Heart left ventricle (tissue), 16 donors: ENCODE measurements at regions not wholly inside any gene's neighbourhood (a gene's known extent, or its start where the extent isn't known, plus 50 kb on each side); places are given as distances from the start of the nearest gene placed in this dataset.

ENCODE experiments used
- ATAC-seq, 4 donors: fragments of 200-7000 bp; cut with Tn5 transposase; one replicate each; pipeline ENCODE4 v1.9.1; 2020 to 2022; ENCODE audit warnings: moderate library complexity in 4 of 4, mild to moderate bottlenecking in 3 of 4, moderate number of reproducible peaks in 1 of 4
- DNase-seq, 5 donors: peaks; one replicate each; pipeline ENCODE4 v3.0.0-alpha.2; 2020
- H3K27ac ChIP-seq, 12 donors: fragments of 200-600 bp; sonication (generic) in 4 of 12; one replicate each; pipeline versions ENCODE4 v1.5.0 to v1.8.0; 2016 to 2022; ENCODE audit warnings: mild to moderate bottlenecking in 2 of 12
- H3K27me3 ChIP-seq, 9 donors: fragments of 200-600 bp; sonication (generic) in 2 of 9; one replicate each; pipeline versions ENCODE4 v1.5.1 to v1.8.0; 2016 to 2022; ENCODE audit warnings: mild to moderate bottlenecking in 3 of 9
- H3K36me3 ChIP-seq, 9 donors: fragments of 200-600 bp; sonication (generic) in 2 of 9; one replicate each; pipeline versions ENCODE4 v1.5.0 to v1.8.0; 2018 to 2022; ENCODE audit warnings: mild to moderate bottlenecking in 2 of 9
- H3K4me1 ChIP-seq, 12 donors: fragments of 200-600 bp; sonication (generic) in 4 of 12; one replicate each; pipeline versions ENCODE4 v1.5.0 to v1.8.0; 2016 to 2022; ENCODE audit warnings: mild to moderate bottlenecking in 3 of 12
- H3K4me3 ChIP-seq, 12 donors: fragments of 200-600 bp; sonication (generic) in 4 of 12; one replicate each; pipeline versions ENCODE4 v1.5.0 to v1.8.0; 2017 to 2022; ENCODE audit warnings: mild to moderate bottlenecking in 9 of 12, moderate library complexity in 4 of 12
- H3K9me3 ChIP-seq, 12 donors: fragments of 200-600 bp; sonication (generic) in 4 of 12; one replicate each; pipeline versions ENCODE4 v1.5.0 to v1.8.0; 2016 to 2022; ENCODE audit warnings: mild to moderate bottlenecking in 1 of 12
- CTCF ChIP-seq, 12 donors: fragments of 200-600 bp; sonication (generic) in 4 of 12; IDR thresholded peaks; one replicate each; pipeline versions ENCODE4 v1.5.0 to v1.8.0; 2018 to 2022; ENCODE audit warnings: antibody characterized with exemption in 12 of 12, mild to moderate bottlenecking in 5 of 12
- POLR2A ChIP-seq, 2 donors: fragments of 450-650 bp; IDR thresholded peaks; one replicate each; pipeline ENCODE4 v1.6.1; 2017; ENCODE audit warnings: antibody characterized with exemption in 2 of 2, mild to moderate bottlenecking in 2 of 2, moderate library complexity in 2 of 2
- WGBS, 4 donors: extraction: QIAGEN DNeasy Blood & Tissue Kit in 2 of 4; methylation state at CpG; one replicate each; pipeline versions ENCODE4 v1.1.5 to v1.1.7; 2013 to 2018; 5-methylcytosine and 5-hydroxymethylcytosine counted together
- intact Hi-C, 10 donors: fragments of 100-400 bp; cut with DNase I; formaldehyde crosslinking; loops; one replicate each; pipeline versions ENCODE4 v1.11.1 to v1.14.2; 2022
- donor health status: ischemic (EF 13 %, LVEDD 7.1; RV severe dilation, severe dysfunction).
- donor health status: healthy with polysubstance abuse.
- donor health status: DM: no; HTN: yes; CAD: no.
- donor health status: DM: no; HTN: no; CAD: no.
- donor health status: ischemic (EF 25% LVEDD 6.9; RV normal size, moderate dysfunction).
- donor health status: ischemic (EF 25% LVEDD 5.7; RV mildly dilated, moderate dysfunction).
- donor health status: healthy.
- donor health status: DM: yes; HTN: yes; CAD: no.
- donor health status: ischemic (EF 35%, LVEDD 5.7; RV mildly dilated, moderate dysfunction).
- donor health status: nonischemic (EF 11% LVEDD 7.7; RV severe dilation, severe dysfunction).
- donor health status: DM: yes; HTN: yes; CAD: no.
- donor health status: PGD.
- donor health status: ischemic (EF 29% LVEDD 5.4; RV normal size, mild dysfunction).
- donor health status: nonischemic (EF 23%, LVEDD 6.1; RV moderate dilation, normal function).

DNA sequence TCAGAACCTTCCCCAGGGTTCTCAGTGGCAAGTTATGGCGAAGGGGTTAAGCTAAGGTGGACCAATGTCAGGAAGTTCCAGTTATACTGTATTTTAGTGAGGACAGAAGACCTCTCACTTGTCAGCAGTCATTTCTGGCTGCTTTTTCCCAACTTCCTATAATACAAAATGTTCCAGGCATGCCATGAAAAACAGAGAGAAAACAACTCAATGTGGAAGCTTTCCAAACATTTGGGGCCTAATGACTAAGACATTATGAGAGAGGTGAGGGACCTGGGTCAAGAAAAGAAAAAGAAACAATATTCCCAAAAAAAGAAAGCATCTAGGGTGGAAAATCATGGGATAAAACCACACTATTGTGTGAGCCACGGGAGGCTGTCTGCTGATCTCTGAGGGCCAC, 99.9 kb upstream of the MAP3K4 start:
- WGBS, 4 donors: 64 to 74% (median 68%) methylated on average over 2 of the region's 2 CpGs
- Histone ChIP-seq H3K27me3 (no peaks in the 10 kb centered on the region), H3K27ac (peak overlapping the region in 1 of 12 donors; percentile 53), H3K36me3 (no peaks in the 10 kb centered on the region), H3K9me3 (no peaks in the 10 kb centered on the region), H3K4me1 (peaks cover 0 to 5% (median 0%) of the 10 kb centered on the region in 12 donors), H3K4me3 (no peak overlapping the region)
- intact Hi-C loops: no loop called here
- no peak for ATAC-seq
- TF ChIP-seq CTCF (IDR thresholded peaks at IDR 0.05) (no peak), POLR2A (IDR thresholded peaks at IDR 0.05) (no peak)
- DNase-seq: no peak

DNA sequence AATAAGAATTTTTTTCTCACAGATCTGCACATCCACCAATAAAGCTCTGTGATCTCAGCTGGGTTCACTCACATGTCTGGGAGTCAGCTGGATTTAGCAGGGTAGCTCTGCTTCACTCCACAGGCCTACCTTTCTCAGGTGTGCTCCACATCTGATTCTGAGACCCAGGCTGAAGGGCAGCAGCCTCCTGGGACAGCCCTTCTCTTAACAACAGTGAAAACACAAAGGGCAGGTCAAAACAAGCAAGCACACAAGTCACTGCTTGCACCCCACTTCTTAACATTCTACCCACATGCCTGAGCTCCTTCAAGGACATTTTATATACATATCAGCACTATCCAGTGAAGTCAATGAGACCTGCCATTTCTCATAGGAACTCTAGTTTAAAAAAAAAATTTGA, 96.0 kb upstream of the MAP3K4 start:
- ATAC-seq: no peak
- peaks cover 0 to 5% (median 0%) of the 10 kb centered on the region in 12 donors for H3K4me1 ChIP-seq
- DNase-seq: no peak
- TF ChIP-seq POLR2A (IDR thresholded peaks at IDR 0.05): no peak
- no peak for TF ChIP-seq CTCF (IDR thresholded peaks at IDR 0.05)
- H3K36me3 ChIP-seq: no peaks in the 10 kb centered on the region
- H3K27me3 ChIP-seq: no peaks in the 10 kb centered on the region
- H3K9me3 ChIP-seq: no peaks in the 10 kb centered on the region
- H3K4me3 ChIP-seq: no peak overlapping the region
- no peak overlapping the region for H3K27ac ChIP-seq
- intact Hi-C loops: no loop called here

DNA sequence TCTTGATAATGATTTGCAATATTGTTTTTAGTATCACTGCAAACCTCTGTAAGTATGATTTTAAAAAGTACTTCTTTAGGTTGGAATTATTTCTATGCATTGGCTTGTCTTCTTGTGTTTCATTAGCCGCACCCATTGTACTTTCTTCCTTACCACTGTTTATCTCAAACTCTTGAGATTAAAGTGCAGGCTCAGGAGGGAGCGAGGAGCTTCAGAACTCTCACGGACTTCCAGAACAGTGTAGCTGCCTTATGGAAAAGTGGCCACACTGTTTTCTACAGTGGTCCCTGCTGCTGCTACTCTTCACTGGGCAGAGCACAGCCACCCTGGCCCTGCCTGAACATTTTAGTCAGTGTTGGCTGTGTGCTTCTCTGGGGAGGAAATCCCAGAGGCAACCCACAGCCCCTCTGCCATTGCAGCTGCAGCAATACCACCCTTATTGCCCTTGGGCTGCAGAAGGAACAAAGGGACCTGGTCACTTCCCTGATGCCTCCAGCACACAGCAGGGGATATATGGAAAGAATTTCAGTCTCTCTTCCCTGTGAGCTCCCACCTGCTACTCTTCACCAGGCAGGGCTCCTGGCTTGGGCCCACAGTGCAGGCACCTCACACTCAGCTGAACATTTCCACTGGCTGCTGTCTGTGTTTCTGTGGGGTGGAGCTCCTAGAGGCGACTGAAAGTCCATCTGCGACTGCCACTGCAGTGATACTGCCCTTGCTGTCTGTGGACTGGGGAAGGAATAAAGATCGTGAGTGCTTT, 91.7 kb upstream of the MAP3K4 start:
- H3K9me3 ChIP-seq: no peaks in the 10 kb centered on the region
- H3K36me3 ChIP-seq: no peaks in the 10 kb centered on the region
- H3K4me3 ChIP-seq: no peak overlapping the region
- WGBS, 4 donors: 49 to 70% (median 56%) methylated on average over 6 of the region's 6 CpGs
- intact Hi-C loops: no loop called here
- no peak for TF ChIP-seq POLR2A (IDR thresholded peaks at IDR 0.05)
- no peak for TF ChIP-seq CTCF (IDR thresholded peaks at IDR 0.05)
- no peak overlapping the region for H3K27ac ChIP-seq
- DNase-seq: no peak
- no peaks in the 10 kb centered on the region for H3K4me1 ChIP-seq
- ATAC-seq: no peak
- no peaks in the 10 kb centered on the region for H3K27me3 ChIP-seq

GRCh38 chr6:160911949-160912348, 79.6 kb upstream of the MAP3K4 start:
- no peak overlapping the region for H3K4me3 ChIP-seq
- H3K4me1 ChIP-seq: no peaks in the 10 kb centered on the region
- TF ChIP-seq CTCF (IDR thresholded peaks at IDR 0.05): no peak
- TF ChIP-seq POLR2A (IDR thresholded peaks at IDR 0.05): no peak
- WGBS, 4 donors: 84 to 93% (median 86%) methylated on average over 5 of the region's 5 CpGs
- intact Hi-C loops: no loop called here
- DNase-seq: no peak
- H3K9me3 ChIP-seq: peaks cover 0 to 26% (median 7%) of the 10 kb centered on the region in 12 donors
- no peaks in the 10 kb centered on the region for H3K27me3 ChIP-seq
- H3K27ac ChIP-seq: no peak overlapping the region
- H3K36me3 ChIP-seq: no peaks in the 10 kb centered on the region
- ATAC-seq: no peak
